Esophagus muscularis mucosa (tissue), 4 donors: ENCODE measurements at regions not wholly inside any gene's neighbourhood (a gene's known extent, or its start where the extent isn't known, plus 50 kb on each side); places are given as distances from the start of the nearest gene placed in this dataset.

Experiments
- EP300 ChIP-seq: sonication (generic); formaldehyde crosslinking; IDR thresholded peaks from one replicate; pipeline ENCODE4 v1.6.1; 2017; ENCODE audit warnings: antibody characterized with exemption
- POLR2A ChIP-seq: fragments of 450-650 bp; IDR thresholded peaks from one replicate; pipeline ENCODE4 v1.6.1; 2017; ENCODE audit warnings: antibody characterized with exemption, moderate library complexity, mild to moderate bottlenecking, low read depth
- POLR2AphosphoS5 ChIP-seq, 2 donors: sonication (generic); formaldehyde crosslinking; IDR thresholded peaks; one replicate each; pipeline ENCODE4 v1.6.1; 2017; ENCODE audit warnings: antibody characterized with exemption in 2 of 2
- TF ChIP-seq, protein P1 (sequence below), 3 experiments: fragments of 200-600 bp in 2 of 3; fragments of 450-650 bp in 1 of 3; sonication (generic) in 2 of 3; IDR thresholded peaks; one replicate each; pipeline ENCODE4 v1.5.1; 2017 to 2019; ENCODE audit warnings: antibody characterized with exemption in 3 of 3, mild to moderate bottlenecking in 2 of 3, moderate library complexity in 1 of 3

GRCh38 chr6:75029333-75029732, 176.5 kb downstream of the COL12A1 start:
- TF ChIP-seq POLR2A (no peak), POLR2AphosphoS5 (IDR thresholded peaks at IDR 0.05) (no peak), EP300 (no peak)
- TF ChIP-seq, protein P1, sequence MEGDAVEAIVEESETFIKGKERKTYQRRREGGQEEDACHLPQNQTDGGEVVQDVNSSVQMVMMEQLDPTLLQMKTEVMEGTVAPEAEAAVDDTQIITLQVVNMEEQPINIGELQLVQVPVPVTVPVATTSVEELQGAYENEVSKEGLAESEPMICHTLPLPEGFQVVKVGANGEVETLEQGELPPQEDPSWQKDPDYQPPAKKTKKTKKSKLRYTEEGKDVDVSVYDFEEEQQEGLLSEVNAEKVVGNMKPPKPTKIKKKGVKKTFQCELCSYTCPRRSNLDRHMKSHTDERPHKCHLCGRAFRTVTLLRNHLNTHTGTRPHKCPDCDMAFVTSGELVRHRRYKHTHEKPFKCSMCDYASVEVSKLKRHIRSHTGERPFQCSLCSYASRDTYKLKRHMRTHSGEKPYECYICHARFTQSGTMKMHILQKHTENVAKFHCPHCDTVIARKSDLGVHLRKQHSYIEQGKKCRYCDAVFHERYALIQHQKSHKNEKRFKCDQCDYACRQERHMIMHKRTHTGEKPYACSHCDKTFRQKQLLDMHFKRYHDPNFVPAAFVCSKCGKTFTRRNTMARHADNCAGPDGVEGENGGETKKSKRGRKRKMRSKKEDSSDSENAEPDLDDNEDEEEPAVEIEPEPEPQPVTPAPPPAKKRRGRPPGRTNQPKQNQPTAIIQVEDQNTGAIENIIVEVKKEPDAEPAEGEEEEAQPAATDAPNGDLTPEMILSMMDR (IDR thresholded peaks at IDR 0.05): no peak
